Stimulated activated CD4-positive, alpha-beta T cell treated with anti-CD3 and anti-CD28 coated beads, Interleukin-2, amount 100 ng/mL, for 4 hours (primary cell): ENCODE measurements at regions not wholly inside any gene's neighbourhood (a gene's known extent, or its start where the extent isn't known, plus 50 kb on each side); places are given as distances from the start of the nearest gene placed in this dataset.
"Not testable (repeated sequence)": the region's sequence is repeated elsewhere in the genome, so short reads cannot be mapped to it uniquely, and the experiment has no call there.

Experiments
- DNase-seq: peaks from one replicate; pipeline ENCODE4 v3.0.0-alpha.2; 2020; ENCODE audit warnings: low read depth

- no peak for DNase-seq
Measured at GRCh38 chr2:58432491-58433170, 191.5 kb upstream of the FANCL start.

DNA sequence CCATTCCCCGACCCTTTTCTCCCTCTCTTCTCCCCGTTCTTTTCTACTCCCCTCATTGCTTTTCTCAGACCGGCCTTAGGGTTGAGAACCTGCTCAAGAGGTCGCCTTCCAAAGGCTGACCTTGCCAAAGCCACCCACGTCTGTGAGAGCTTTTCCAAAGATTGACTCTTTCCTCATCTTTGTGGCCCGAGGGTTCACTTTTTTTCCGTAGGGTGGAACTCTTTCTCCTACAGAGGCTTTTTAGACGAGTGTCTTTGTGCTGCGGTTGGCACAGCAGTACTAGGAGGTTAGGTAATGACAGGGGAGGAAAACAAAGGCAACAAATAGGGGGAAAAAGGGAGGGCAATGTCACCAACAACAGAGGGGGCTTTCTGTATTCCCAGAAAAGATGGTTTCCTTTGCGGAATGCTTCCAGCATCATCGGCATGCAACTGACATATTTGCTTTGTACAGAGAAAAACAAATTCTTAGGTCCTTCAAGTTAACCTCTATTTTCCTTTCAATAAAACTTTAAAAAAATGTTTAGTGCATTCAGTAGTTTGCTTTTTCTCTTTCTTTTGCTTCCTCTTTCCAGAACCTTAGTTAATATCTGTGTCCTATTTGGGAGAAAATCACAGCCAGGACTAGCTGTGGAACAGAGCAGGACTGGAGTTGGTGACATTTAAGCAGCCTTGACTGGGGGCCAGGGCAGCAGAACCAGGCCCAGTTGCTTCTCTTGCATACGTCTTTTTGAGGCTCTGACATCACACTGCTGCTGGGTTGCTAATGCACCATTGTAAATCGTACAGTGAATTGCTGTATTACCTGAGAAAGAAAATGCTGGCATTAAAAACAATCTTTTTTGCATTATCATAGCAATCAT lies 188.1 kb upstream of the FANCL start:
- no peak for DNase-seq

- DNase-seq, result no peak
Measured at GRCh38 chr2:58428096-58429013, 187.2 kb upstream of the FANCL start.

- DNase-seq, result no peak
Measured at GRCh38 chr2:58427572-58428095, 186.5 kb upstream of the FANCL start.

- no peak for DNase-seq
Measured at GRCh38 chr2:58425368-58425767, 184.2 kb upstream of the FANCL start.

GRCh38 chr2:58419983-58420382 lies 178.9 kb upstream of the FANCL start:
- DNase-seq, result no peak

DNA sequence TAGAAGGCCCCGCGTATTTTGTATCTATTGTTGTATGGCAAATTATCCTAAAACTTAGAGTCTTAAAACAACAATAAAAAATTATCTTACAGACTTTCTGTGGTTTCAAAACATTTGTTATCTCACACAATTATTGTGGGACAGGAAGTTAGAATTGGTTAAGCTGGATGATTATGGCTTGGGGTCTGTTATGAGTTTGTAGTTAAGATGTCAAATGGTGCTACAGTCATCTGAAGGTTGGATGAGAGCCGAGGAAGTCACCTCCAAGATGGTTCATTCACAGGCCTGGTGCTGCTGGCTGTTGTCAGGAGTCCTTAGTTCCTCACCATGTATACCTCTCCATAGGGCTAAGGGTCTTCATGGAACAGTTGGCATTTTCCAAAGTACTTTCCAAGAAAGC lies 175.6 kb upstream of the FANCL start:
- DNase-seq, result no peak

- no peak for DNase-seq
Measured at GRCh38 chr2:58414506-58414905, 173.4 kb upstream of the FANCL start.

GRCh38 chr2:58410549-58410948 lies 169.4 kb upstream of the FANCL start:
- no peak for DNase-seq

- no peak for DNase-seq
Measured at GRCh38 chr2:58407487-58407886, 166.4 kb upstream of the FANCL start.

DNA sequence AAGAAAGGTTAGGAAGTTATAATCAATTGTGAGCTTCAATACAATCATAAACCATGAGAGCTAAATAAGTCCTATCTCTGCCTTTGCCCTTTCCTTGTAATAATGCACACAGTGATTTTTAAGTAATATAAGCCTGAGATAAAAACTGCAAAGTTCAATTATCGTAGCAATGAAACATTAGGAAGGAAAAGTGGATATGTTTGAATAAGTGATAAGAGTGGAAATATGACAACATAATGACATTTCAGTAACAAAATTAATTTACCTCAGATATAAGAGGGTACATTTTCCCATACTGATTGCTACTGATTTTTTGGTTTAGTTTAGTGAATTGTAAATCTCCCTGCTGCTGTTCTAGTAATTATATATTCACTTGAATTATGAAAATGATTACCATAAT lies 164.2 kb upstream of the FANCL start:
- DNase-seq, result no peak

DNA sequence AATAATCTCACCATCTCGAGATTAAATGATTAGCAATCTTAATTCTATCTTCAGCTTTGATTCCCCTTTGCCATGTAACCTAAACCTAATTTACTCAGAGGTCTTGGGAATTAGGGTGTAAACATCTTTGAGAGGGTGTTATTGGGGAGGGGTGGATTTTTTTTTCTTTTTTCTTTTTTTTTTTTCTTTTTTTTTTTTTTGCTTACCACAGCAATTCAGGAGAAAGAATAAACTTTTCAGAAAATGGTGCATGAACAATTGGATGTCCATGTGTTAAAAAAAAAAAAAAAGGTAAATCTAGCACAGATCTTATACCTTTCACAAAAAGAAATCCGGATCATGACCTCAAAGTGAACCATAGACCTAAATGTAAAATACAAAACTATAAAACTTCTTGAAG lies 160.8 kb upstream of the FANCL start:
- no peak for DNase-seq

GRCh38 chr2:58398406-58398805 lies 157.3 kb upstream of the FANCL start:
- DNase-seq, result no peak

DNA sequence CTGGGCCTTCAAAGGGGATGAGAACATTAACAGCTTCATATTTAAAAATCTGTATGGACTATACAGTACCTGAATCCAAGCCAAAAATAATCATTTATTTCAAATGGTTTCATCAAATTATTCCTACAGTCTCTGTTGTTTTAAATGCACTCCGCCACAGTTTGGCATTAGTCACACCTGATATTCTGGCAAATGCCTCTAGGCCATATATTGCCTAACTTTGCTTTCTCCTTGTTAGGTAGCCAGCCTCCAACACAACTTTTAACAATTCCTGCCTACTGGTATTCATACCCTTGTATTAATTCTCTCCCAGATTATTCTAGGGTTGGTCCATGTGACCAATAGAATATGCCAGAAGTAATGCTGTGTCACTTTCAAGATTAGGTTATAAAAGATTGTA lies 146.6 kb upstream of the FANCL start:
- no peak for DNase-seq

DNA sequence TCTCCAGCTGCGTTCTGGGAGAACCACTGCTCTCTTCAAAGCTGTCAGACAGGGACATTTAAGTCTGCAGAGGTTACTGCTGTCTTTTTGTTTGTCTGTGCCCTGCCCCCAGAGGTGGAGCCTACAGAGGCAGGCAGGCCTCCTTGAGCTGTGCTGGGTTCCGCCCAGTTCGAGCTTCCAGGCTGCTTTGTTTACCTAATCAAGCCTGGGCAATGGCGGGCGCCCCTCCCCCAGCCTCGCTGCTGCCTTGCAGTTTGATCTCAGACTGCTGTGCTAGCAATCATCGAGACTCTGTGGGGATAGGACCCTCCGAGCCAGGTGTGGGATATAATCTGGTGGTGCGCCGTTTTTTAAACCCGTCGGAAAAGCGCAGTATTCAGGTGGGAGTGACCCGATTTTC lies 145.8 kb upstream of the FANCL start:
- not testable (repeated sequence) for DNase-seq

GRCh38 chr2:58378152-58378551 lies 137.0 kb upstream of the FANCL start:
- no peak for DNase-seq

DNA sequence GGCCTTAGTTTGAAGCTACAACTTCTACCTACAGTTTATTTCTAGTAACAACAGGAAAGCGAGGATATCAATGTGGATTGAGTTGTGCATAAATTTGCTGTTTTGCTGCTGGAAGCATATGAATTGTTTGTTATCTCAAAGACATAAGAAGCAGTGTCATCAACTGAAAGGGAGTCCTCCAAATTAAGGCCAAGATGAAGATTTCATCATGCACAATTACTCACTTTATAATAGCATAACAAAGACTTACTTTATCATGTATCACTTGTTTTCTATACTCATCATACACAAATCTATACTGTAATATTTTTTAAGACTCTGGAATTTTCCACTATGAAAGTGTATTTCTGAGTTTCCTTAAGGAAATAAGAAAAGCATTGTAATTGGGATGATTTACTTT lies 136.1 kb upstream of the FANCL start:
- DNase-seq, result no peak

DNA sequence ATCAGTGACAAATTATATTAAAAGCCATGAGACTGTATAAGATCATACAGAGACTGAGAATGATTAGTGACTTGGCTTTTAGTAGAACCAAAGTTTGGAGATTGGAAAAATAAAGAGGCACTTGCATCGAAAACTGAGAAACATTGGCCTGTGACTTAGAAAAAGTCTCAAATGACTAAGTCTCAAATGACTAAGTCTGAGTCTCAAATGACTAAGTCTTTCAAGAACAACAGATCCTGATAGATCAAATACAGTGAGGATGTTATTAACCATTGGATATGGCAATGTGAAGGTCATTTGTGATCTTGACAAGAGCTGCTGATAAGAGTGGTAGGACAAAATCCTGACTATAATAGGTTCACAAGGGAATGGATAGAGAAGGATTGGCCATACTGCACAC lies 135.5 kb upstream of the FANCL start:
- no peak for DNase-seq

- no peak for DNase-seq
Measured at GRCh38 chr2:58369594-58369993, 128.5 kb upstream of the FANCL start.

DNA sequence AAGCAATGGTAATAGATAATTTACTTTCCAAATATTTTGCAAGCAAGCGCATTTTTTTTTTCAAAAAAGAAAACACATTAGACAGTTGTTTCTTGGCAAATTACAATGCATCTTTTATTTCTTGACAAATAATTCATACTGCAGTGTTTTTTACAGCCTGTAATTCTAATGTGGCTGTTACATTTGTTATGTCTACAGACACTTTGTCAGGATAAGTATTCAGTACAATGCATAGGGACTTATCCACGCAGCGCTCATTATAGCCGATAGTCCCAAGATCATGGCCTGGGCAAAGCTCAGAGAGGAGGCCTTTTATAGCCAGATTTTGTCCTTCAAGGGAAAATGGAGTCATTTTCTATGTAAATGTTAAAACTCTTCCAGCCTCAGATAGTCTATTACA lies 123.0 kb upstream of the FANCL start:
- DNase-seq, result no peak

DNA sequence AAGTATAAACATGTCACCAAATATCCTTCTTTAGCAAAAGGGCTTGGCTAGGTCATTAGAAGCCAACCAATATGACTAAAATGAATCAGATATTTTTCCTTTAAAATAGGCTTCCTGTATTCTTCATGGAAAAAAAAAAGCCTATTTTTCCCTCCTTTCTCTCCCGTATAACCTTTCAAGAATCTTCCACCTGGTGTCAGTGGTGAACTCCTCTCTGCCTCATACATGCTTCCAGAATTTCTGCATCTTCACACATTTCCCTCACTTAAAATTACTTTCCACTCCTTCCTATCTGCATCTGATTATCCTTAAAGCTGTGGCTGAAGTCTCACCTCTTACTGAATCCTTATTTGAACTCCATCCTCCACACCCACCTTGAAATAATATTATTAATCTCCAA lies 116.9 kb upstream of the FANCL start:
- DNase-seq, result no peak

DNA sequence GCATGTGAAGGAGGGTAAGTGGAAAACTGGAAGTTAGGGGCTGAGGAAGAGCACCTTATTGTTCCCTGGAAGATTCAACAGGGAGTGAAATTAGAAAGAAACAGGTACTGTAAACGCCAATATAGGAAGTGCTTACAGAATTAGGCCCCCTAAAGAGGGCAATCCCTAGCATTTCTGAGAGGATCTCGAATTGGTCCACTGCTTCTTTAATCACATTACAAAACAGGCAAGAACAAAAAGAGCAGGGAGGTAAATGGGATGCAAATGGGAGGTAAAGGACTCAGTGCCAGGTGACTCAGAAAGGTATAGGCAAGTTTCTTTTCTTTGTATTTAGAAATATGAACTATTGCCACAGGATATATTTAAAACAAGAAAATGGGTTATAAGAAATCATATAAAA lies 116.4 kb upstream of the FANCL start:
- no peak for DNase-seq
